SK-MEL-5 (cell line): ENCODE measurements at regions not wholly inside any gene's neighbourhood (a gene's known extent, or its start where the extent isn't known, plus 50 kb on each side); places are given as distances from the start of the nearest gene placed in this dataset.
"Not testable (repeated sequence)": the region's sequence is repeated elsewhere in the genome, so short reads cannot be mapped to it uniquely, and the experiment has no call there.

Experiments
- DNase-seq: peaks from one replicate; pipeline ENCODE4 v3.0.0-alpha.2; 2016; ENCODE audit warnings: low read depth, low spot score
- in situ Hi-C: cut with HindIII; loops from 2 replicates; pipeline ENCODE4 v1.10.0; 2016; ENCODE audit warnings: low sequenced_read_pairs, high pct_unique_total_duplicates, low pct_unique_long_range_greater_than_20kb

- in situ Hi-C loops = no loop called here
- DNase-seq = no peak
These were observed 139.6 kb downstream of the C12orf75 start for GRCh38 chr12:105470102-105470501.

DNA sequence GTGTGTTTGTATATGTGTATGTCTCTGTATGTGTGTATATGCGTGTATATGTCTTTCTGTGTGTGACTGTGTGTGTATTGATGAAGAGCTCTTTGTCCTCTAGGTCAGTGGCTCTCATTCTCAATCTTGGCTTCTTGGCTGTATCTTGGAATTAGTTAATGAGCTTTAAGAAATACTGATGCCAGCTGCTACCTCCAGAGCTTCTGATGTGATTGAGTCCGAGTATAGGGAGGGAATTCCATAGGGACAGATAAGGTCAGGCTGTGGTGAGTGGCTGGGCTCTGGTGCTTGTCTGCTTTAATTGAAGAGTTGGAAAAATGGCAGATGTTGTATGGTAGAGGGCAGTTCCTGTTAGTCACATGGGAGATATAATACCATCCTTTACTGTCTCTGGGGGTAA is 140.1 kb downstream of the C12orf75 start:
- in situ Hi-C loops = no loop called here
- no peak for DNase-seq

GRCh38 chr12:105474672-105475071 is 144.2 kb downstream of the C12orf75 start:
- DNase-seq = no peak
- in situ Hi-C loops = no loop called here

GRCh38 chr12:105476616-105477015 is 146.1 kb downstream of the C12orf75 start:
- no peak for DNase-seq

DNA sequence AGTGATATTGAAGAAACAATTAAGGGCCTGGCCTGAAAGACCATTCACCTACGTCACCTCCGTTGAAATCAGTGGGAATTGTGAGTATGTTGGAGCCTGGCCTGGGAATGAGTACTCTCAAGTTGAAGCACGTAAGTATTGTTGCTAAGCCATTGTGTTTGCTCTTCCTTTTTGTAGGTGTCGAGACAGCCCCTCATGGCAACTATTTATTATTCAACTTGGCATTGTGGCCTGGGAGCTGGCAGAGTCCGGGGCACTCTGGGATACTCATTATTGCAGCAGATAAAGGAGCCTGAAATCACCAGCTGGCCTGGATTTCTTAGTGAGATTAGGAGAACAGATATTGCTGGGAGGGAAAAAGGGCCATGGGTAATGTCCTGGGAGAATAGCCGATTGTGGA is 147.4 kb downstream of the C12orf75 start:
- DNase-seq = no peak
- in situ Hi-C loops = no loop called here

More at GRCh38 chr12:105476616-105477015, 146.1 kb downstream of the C12orf75 start:
- in situ Hi-C loops = no loop called here

DNA sequence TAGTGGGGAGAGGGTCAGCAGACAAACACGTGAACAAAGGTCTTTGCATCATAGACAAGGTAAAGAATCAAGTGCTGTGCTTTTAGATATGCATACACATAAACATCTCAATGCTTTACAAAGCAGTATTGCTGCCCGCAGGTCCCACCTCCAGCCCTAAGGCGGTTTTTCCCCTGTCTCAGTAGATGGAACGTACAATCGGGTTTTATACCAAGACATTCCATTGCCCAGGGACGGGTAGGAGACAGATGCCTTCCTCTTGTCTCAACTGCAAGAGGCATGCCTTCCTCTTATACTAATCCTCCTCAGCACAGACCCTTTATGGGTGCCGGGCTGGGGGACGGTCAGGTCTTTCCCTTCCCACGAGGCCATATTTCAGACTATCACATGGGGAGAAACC is 148.3 kb downstream of the C12orf75 start:
- not testable (repeated sequence) for DNase-seq

DNA sequence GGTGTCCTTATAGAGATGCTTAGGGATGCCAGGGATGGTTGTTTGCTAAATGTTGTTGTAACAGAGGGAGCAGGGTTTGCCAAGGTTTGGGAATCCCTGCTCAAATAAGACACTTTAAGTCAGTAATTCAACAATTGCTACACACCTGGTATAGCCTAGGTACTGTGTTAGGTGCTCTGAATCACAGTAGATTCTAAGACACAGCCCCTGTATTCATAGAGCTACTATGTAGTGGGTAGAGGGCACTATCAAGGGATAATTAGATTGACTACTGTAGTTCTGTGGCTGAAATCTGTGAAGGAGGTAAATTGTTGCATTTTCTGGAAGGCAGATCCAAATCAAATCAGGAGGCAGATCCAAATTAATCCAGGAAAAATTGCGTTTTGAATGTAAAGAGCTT is 149.2 kb downstream of the C12orf75 start:
- in situ Hi-C loops = no loop called here

More for the DNA sequence above, 148.3 kb downstream of the C12orf75 start:
- in situ Hi-C loops = not testable (repeated sequence)

DNA sequence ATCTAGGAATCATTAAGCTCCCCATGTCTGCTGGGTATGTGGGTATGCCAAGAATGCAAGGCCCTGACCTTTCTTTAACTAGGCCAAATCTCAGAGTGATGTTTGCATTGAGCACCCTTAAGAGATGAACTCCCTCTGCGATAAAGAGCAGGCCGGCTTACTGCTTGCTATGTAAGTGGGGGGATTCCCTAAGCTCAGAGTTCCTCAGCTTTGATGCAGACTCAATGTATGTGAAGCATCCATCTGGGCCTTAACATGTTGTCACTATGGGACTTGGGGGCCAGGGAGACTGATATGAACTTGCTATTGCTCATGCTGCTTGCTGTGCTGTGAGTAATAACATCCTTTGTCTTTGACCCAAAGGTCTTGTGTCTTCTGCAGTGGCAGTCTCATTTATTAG is 149.7 kb downstream of the C12orf75 start:
- in situ Hi-C loops = no loop called here
- DNase-seq = no peak

More for the DNA sequence above, 149.2 kb downstream of the C12orf75 start:
- DNase-seq = no peak

- in situ Hi-C loops = no loop called here
- no peak for DNase-seq
These were observed 151.2 kb downstream of the C12orf75 start for GRCh38 chr12:105481392-105482300.

DNA sequence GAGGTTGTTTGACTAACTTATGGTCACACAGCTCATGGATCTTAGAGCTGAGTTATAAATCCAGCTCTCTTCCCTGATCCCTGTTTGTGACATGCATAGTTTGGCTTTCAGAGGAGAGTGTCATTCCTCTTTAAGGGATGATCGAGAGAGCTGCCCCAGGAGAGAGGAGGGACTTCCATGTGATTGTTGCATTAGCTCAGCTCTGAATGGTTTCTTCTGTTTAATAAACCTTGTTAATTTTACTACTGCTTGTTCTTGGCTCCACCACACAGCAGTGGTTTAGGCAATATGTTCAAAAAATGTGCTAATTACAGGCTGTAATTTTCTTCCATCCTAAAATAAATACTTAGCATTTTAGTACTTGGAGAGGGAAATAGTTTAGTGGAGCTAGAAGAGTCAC is 152.5 kb downstream of the C12orf75 start:
- in situ Hi-C loops = no loop called here
- no peak for DNase-seq

- in situ Hi-C loops = no loop called here
- DNase-seq = no peak
These were observed 153.2 kb downstream of the C12orf75 start for GRCh38 chr12:105483691-105484090.

- in situ Hi-C loops = no loop called here
- DNase-seq = no peak
These were observed 154.9 kb downstream of the C12orf75 start for GRCh38 chr12:105485321-105485910.

DNA sequence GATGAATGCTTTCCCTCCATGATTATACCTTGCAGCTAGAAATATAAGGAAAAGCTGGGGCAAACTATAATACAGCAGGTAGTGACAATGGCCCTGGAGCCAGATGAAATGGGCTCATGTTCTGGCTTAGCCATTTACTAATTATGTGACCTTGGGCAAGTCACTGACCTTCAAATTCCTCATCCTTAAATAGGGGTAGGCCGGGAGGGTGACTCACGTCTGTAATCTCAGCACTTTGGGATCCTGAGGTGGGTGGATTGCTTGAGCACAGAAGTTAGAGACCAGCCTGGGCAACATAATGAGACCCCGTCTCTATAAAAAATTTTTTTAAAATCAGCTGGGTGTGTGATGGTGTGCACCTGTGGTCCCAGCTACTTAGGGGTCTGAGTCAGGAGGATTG is 155.4 kb downstream of the C12orf75 start:
- no peak for DNase-seq
- in situ Hi-C loops = no loop called here

DNA sequence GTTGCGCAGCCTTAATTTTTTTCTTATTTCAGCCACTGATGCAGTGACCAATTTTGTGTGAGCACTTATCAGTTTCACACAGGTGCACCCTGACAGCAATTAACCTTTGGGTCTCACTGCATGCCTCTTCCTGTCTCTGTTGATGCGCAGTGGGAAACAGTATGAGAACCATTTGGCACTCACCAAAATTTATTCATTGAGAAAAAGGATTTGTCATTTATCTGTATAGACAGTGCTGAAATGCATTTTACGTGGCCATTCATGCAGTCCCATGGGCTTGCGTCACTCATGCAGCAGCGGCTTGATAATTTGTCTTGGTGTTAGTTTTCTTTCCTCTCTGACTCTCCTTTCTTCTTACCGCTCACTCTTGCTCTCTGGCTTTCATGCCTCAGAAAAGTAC is 157.5 kb downstream of the C12orf75 start:
- in situ Hi-C loops = no loop called here
- DNase-seq = no peak

DNA sequence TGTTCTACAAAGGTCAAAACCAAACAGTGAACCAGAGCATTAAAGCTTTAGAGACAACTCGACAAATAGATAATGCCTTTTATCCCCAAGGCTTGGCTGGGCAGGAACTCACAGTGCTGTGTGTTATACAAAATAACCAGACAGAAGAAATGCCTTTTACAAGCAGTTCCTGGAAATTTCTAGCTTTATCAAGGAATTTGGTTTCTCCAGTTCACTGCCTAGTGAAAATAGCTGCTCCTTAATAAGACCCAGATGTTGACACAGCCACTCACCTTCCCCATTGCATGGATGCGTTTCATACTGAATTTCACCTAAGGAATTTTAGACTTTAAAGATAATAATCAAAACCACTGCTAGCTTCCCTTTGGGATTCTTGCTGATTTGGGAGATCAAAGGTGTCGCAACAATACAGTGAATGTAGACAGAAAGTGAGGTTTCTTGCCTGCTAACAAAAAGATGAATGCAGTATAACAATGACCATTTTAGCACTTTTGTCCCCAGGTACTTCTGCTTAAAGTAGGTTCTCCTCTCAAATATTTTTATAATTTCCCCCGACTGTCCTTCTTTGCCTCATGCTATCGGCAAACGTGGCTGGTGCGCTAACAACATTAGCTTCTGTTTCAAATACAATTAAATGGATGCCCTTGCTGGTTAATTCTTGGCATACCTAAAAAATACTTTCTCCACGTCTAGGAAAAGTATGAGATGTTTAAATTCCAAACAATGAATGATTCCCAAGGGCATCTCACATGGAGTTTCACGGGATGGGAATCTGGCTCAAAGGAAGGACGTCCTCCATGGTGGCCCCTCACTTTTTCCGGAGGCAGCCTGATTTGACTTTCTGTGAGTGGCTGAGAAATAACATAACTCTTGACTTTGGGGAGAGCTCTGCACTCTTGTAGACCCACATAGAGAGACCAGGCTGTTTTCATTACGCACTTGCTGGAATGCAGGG is 162.4 kb downstream of the C12orf75 start:
- in situ Hi-C loops = no loop called here
- no peak for DNase-seq

GRCh38 chr12:105499205-105499604 is 168.7 kb downstream of the C12orf75 start:
- in situ Hi-C loops = no loop called here
- DNase-seq = no peak

GRCh38 chr12:105500676-105501075 is 170.2 kb downstream of the C12orf75 start:
- in situ Hi-C loops = not testable (repeated sequence)

DNA sequence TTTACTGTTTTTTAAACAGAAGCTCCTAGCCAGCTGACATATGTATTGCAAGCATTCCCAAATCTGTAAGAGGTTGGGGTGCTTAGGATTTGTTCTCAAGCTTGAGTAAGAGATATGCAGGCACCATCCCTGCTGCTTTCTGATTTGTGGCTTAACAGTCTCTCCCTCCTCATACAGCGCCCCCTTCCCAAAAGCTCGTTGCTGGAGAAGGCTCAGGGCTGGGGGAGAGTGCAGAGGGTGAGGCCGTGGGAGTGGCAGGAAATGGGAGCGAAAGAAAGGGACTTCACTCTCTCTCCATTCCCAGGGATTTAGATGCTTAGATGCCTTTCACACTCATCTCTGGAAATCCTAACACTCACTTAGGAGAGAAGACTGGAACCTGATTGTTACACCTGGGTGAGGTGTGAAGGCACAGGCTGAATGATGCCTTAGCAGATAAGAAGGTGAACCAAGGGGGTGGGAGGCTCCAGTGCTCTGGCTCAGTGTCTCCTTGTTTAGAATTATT is 172.0 kb downstream of the C12orf75 start:
- DNase-seq = no peak
- in situ Hi-C loops = no loop called here

More at GRCh38 chr12:105500676-105501075, 170.2 kb downstream of the C12orf75 start:
- not testable (repeated sequence) for DNase-seq
